ENCODE measurements at regions not wholly inside any gene's neighbourhood (a gene's known extent, or its start where the extent isn't known, plus 50 kb on each side); places are given as distances from the start of the nearest gene placed in this dataset.
"Not testable (repeated sequence)": the region's sequence is repeated elsewhere in the genome, so short reads cannot be mapped to it uniquely, and the experiment has no call there.

DNA sequence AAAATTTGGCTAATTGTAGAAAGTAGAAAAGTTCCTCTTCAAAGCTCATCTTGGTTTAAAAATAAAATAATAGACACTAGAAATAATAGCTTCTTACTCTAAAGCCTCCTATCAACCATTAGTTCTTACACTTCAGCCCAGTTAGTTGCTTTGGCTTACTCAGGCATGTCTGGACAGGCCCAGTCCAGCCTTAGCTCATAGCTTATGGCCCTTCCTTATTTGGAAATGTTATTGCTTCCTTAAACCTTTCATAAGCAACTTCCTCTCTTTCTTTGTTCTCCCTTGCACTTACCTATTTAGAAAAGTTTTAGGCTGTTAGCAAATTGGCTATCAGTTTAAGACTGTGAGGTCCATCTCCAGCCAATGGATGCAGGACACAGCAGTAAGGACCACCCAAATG, 754.1 kb upstream of the NUDT12 start:
- DNase-seq = not testable (repeated sequence)

DNA sequence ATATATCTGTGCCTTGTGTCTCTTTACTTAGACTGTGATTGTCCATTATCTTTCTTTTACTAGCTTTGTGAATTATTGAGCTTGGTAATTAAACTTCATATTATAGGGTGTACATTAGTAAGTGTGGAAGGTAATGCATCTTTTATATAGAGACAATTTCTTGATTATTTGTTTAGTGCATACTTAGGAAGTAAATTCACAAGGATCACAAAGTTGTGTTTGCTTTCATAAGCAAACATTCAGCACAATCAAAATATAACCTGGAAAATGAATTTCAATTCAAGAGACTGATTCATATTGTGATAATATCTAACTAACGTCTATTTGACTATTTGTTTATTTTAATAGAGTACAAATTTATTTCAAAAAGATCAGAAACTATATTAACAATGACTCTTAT, 749.9 kb upstream of the NUDT12 start:
- no peak for DNase-seq

DNA sequence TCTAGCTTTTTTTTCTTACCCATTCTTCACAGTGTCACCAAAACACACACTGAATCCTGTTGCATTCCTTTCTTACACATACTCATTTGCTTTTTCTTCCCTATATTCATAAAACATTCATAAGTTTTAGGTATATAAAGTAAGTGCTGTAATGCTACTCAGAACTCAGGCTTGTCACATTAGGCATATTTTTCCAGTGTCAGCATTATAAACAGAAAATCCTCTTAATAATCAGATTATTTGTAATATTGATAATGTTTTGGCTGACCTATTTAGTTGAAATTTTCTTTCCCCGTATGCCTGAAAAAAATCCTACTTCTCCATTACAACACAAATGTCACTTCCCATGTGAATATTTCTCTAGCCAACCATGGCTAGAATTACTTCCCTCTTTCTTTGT, 743.0 kb upstream of the NUDT12 start:
- DNase-seq = no peak

DNA sequence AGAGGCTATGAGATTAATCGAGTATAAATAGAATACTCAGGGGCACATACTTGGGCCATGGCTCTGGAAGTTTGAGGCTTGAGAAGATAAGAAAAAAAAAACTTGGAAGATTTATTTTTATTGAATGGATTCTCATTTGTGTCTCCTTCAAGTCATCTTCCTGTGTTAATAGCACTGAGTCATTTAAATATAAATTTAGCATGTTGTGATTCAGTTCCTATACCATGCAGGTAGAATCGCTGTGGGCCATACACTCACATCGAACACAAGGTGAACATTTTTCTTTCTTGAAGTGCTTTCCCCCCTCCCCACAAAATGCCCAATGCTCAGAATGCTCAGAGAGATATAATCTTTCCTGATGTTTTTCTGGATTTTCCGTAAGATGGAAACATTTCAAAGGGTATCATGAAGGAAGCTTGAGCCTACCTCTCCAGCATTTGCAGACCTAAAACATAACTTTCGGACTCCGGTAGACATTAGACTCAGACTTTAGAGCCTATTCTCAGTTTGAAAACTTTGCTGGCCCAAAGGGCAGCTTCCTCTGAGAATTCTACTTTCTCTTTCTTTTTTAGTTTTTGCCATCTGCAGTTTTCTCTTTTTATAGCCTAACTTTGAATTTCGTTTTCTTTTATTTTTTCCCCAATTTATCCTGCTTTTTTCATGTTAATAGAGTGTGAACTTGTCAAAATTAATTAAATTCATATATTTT, 737.6 kb upstream of the NUDT12 start:
- no peak for DNase-seq

DNA sequence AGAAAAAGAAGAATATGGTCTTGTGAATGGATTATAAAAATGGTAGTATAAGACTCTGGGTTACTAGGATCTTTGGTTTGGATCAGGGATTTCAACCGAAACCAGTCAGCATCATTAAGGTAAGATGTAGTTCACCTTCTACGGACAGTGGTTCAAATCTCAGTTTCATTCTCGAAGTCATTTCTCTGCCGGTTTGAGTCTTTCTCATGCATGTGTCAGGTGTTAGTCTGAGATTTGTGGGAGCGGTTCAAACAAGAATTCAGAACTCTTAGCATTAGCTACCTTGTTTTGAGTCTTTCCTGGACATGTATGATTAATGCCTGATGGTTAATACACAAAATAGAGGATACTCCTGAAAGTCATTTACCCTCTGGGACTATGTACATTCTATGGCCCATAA, 735.9 kb upstream of the NUDT12 start:
- no peak for DNase-seq

DNA sequence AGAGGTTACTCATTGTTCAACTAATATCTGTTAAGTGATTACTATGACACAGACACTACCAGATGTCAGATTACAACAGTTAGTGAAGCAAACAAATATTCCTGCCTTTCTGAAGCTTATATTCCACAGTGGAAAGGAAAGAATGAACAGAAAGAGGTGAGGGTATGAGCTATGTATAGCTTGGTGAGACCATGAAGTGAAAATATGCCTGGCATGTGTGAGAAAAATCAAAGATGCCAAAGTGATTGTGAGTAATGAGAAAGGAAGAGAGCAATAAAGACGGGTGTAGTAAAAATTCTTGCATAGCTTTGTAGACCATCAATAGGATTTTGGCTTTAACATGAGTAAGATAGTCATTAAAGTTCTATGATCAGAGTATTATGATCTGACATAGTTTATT, 734.5 kb upstream of the NUDT12 start:
- DNase-seq = no peak

DNA sequence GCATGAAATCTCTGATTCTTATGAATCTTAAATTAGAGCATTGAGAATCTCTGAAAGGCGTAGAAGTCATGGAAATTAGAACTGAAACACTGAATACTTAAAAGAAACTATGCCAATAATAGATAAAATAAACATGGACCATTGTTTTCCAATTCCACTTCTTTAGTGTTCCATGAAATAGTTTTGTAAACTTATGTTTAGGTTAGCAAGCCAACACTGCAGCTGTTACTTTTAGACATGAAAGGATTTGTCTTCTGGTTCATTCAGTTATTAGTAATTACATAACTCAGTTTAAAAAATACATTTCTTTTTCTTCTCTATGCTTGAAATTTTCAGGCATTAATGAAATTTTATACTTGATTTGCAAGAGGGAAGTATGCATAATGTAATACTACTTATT, 733.4 kb upstream of the NUDT12 start:
- DNase-seq = no peak

DNA sequence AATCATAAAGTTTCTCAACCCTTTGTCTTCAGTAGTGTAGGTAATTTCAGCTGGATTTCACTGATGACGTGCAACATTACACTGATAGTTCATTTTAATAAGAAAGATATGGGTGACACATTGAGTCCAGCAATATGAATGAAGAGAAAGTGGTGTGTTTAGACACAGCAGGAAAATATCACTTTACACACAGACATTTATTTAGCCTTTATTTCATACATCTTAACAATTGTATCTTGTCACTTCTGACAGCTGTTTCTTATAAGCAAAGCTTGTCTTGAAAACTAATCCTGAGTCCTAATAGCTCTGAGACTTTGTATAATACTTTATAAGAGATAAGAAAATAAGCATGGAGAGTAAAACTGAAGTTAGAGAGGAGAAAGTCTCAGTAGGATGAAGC, 720.5 kb upstream of the NUDT12 start:
- DNase-seq = no peak

DNA sequence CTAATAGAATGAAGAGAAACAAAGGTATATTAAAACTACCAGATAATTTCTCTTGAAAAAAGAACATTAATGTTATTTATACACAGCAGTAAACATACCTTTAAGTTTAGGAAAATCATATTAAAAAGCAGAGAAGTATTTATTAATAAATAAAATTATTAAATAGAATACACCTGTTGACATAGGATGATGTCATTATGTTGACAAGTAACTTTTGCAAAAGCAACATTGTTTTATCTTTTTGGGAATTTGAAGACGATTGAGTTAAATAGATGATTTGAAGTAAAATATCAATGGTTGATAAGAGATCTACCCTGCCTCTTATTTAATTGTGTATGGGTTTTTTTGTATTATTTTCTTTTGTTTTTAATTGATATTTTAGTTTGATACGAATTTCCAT, 711.1 kb upstream of the NUDT12 start:
- DNase-seq = no peak

DNA sequence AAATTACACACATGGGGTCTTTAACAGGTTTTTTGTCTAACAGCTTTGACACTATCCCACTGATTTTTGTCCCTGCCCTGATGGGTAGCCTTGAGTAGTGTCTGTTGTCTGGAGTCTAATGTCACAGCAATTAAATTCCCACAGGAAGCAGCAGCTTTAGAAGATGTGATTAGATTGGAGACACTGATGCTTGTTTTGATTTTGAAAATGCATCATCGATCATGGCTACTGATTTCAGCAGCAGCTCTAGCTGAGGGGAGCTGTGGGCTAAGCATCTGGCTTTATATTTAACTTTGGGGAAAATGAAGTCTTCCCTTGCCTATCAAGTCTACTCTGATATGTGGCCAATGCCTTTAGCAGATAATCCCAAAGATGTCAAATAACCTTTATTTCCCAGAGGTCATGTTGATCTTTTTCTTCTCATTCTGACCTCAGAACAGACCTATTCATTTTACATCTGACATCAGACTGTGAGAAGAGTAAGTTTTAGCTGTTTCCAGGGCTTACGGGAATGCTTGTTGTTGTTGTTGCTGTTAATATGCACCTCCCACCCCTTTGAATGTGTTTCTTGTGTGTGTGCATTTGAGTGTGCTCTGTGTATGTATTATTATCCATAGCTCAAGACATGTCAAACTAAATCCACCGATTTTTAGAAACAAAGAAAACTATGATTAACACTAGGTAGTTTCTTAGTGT, 704.9 kb upstream of the NUDT12 start:
- DNase-seq = no peak

DNA sequence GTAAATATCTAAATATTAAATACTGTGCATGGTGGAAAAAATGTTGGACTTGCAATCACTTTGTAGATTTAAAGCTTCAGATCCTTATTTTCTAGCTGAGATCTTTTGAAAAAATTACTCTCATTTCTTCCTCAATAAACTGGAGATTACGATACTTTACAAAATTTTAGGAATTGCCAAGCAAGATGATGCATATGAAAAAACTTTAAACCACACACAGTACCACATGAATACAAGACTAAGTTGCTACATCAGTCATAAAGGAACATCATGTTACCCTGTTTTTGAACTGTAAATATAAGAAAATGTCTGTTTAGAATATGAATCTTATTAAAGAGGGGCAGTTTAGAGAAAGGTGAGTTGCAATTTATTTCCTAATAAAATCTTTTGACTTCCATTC, 703.6 kb upstream of the NUDT12 start:
- no peak for DNase-seq

DNA sequence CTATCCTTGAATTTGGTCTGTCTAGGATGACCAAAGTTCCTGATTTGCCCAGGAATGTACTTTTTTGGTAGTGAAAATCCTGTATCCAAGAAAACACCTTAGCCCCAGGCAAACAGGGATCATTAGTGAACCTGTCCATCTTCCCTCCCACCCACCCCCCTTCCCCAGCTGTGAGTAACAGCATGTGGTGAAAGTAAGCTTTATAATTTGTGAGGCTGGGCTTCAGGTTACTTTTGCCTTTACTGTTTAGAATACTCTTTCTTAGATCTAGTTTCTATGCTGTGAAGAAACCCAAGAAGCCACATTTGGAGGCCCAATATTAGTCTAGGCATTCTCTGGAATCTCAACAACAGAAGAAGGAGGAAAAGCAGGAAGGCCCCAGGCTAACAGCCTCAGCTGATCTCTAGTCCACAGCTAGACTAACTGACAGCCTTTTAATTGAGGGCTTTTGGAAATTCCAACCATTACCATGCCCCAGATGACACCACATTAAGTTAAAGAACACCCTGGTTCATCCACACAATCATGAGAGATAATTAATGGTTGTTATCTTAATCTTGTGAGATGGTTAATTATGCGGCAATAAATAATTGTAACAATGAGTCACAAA, 703.0 kb upstream of the NUDT12 start:
- DNase-seq = no peak

DNA sequence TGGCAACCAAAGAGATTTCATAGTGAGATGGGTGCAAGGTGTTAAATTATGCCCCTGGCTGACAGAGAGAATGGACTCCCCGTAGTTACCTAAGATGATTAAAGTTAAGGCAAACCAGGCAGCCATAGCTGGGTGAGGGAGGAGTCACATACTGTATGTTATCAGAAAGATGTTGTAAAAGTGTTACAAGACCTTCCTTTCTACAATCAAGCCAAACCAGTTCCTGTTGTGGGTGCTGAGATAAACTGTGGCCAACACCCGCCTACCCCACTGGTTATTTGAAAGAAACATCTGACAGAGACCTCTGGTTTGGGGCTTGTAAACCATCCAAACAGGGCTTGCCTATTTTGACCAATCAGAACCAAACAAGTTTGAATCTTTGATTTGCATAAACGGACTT, 684.7 kb upstream of the NUDT12 start:
- no peak for DNase-seq

DNA sequence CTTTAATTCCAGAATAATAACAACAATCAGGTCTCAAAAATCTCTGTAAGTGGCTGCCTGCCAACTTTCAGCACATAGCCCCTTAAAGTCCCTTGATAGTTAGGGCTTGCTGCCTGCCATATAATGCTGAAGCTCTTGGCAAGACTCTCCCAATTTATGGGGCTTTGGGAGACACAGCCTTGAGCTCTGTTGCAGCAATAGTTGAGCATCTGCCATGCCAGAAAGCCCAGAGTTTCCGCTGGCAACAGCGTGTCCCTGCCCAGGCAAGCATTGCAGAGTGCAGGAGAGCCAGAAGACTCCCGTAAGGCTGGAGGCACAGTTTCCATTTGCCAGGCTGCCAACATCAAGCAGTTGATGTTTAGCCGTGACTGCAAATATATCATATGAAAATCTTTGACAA, 678.5 kb upstream of the NUDT12 start:
- DNase-seq = no peak

DNA sequence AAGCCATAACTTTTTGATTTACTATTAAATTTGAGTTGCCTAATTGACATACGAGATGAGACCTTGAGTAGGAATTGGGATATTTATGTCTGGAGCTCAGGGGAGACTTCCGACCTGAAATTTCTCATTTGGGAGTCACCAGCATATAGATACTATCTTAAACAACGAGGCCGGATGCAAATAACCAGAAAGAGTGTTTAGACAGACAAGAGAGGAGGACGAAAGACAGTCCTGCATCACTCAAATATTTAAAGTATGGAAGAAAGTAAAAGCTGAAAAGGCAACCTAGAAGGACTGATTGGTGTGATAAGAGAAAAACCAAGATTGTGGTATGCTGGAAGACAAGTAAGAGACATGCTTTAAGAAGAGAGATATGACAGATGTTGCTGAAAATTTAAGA, 675.0 kb upstream of the NUDT12 start:
- DNase-seq = no peak

DNA sequence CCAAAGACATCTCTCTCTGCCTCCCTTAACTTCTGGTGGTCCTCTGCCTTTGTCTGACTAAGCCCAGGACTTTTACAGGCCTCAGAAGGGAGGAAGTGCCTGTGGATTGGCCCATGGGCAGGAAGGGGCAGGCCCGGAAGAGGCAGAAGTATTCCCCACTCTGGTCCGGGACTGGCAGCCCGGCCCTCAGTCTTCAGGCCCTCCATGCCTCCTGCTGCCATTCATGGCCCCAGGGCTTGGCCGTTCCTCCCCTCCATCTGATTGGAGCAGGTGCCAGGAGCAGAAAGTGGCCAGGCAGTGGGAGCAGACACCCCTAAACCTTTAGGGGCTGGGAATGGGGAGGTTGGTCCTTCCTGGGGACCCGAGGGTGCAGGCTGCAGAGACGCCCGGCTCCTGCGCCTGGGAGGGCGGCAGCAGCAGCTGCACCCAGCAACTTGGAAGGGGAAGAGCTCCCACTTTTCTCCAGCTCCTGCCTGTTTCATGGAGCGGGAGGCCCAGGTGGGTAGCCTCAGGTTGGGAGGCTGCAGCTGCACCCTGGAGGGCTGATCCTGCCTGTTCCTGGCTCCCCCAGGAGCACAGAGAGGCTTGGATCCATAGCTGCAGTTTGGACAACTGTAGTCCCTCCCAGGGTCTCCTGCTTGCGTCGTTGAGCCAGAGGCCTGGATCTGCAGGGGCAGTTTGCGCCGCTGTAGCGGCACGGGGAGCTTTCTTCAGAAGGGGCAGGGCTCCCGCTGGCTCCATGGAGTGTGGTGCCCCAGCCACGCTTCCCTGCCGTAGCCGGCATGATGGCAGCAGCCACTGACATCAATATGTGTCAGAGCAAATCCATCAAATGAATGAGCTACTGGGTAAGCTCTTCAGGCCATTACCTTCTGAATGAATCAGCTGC, 661.5 kb upstream of the NUDT12 start:
- no peak for DNase-seq

DNA sequence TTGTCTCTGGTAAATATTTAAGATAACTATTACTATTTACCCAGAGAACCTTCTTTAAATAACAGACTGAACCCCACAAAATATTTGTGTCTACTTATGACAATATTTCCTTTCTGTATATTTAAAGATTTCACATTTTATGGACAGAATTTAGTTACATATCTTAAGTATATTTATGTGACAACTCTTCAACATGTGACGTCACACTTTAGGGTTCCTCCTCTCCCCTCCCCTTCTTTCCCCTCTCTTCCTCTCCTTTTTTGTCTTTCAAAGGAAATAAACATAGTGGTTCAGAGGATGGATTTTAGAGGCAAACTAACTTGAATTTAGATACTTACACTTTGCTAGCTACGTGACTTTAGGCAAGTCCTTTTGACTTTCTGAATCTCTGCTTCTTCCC, 655.6 kb upstream of the NUDT12 start:
- DNase-seq = no peak

DNA sequence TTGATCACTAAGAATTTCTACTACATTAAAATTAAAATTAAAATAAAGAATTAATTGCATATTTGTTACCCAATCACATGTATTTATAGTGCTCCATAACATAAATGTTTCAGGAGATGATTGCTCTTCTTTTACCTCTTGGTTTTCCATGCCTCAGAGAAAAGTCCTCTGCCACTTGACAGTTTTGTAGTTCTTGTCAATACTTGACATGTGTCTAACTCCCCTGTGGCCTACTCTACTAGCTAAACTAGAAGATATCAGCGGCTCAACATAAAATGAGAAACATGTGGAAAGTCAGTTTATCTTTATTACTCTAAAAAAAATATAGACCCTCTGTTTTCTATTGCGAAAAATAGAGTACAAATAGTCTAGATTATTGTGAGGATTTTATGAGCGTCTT, 650.6 kb upstream of the NUDT12 start:
- no peak for DNase-seq

DNA sequence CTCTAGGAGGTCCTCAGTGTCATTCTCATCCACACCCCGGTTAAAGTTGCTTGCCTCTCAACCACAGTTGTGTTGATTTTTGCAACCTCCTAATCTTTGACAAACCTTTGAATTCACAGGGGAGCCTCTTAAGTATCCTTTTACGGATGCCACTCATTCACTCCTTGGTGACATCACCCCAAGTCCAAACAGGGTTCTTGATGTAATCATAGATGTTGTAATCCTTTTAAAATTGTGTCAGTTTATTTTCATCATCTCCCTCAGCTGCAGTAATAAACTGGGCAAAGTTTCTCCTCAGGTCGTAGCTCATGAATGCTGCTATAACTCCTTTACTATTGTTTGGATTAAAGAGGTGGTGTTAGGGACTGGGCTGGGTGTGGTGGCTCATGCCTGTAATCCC, 637.2 kb upstream of the NUDT12 start:
- no peak for DNase-seq

DNA sequence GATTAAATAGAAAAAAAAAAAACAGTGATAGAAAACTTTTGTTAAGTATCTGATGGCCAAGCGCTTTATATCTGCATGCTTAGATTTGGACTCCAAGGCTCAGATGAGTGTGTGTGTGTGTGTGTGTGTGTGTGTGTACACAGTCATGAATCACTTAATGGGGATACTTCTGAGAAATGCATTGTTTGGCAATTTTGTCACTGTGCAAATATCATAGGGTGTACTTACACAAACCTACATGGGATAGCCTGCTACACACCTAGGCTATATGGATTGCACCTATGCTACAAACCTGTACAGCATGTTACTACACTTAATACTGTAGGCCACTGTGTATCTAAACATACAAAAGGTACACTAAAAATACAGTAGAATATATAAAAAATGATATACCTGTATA, 635.6 kb upstream of the NUDT12 start:
- no peak for DNase-seq

DNA sequence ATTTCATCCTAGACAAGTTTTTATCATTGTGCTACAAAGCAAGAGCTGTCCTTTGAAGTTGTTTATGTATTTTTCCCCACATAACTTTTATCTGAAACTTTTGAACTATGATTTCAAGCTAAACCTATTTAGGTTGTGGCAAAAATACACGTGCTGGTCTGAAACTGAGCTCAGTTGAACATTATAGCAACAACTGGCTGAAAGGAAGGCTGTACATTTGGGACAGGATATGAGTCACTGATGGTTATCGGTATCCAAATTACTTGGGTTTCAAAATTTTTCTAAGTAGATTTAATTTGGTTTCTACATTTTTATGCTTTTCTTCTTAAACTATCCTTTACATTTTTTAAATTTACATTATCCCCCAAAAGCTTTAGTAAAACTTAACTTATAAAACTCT, 627.3 kb upstream of the NUDT12 start:
- DNase-seq = no peak

DNA sequence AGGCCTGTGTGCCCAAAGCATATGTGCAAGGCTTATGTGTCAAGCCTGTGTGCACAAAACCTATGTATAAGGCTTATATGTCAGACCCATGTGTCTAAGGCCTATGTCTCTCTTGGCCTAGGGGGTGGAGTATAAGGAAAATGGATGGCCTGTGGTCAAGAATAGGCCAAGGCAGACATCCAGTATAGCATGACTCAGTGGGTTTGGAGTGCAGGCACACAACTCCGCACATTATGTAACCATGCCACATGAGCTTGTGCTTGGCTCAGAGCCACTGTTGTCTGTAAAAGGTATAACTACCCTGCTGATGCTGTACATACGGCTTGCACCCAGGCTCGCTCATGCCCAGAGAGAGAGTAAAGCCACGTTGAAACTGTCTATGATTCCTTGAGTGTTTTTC, 626.4 kb upstream of the NUDT12 start:
- DNase-seq = no peak

DNA sequence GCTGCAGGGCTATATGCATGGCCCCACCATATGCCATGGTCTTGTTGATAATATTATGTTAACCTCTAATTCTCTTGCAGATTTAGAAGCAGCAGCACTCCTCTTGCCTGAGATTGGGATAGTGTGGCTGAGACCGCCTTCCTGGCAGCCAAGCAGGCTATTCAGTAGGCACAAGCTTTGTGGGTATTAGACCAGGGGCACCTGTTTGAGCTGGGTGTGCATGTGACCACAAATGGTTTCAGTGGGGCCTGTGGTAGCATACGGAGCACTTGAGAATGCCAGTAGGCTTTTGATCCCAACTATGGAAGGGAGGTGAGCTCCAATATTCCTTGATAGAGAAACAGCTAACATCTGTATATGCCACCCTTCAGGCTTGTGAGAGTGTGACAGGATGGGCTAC, 625.1 kb upstream of the NUDT12 start:
- DNase-seq = no peak

DNA sequence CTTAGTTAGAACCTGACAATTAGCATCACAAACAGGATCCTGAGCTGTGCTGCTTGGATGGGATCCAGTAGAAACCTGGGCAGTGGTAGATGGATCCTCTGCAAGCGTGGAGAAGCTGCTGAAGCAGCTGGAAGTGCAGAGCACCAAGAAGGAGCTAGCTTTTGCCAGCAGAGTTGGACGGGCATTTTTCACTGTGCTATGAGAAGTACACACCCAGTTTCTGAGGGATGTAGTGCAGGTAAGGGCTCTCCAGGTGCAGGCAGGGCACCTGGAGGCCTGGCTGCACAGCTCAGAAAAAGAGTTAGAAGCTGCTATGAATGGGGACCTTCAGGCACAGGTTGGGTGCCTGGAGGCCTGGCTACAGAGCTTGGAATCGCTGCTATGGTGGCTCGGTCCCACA, 623.9 kb upstream of the NUDT12 start:
- DNase-seq = no peak
